MM.1S (cell line): ENCODE measurements at regions not wholly inside any gene's neighbourhood (a gene's known extent, or its start where the extent isn't known, plus 50 kb on each side); places are given as distances from the start of the nearest gene placed in this dataset.
"Not testable (repeated sequence)": the region's sequence is repeated elsewhere in the genome, so short reads cannot be mapped to it uniquely, and the experiment has no call there.

ENCODE experiments used
- CTCF ChIP-seq: fragments of 300-600 bp; sonication (generic); IDR thresholded peaks from 2 replicates; pipeline ENCODE4 v1.5.1; 2016; ENCODE audit warnings: antibody characterized with exemption, low read length, mixed read lengths
- EZH2 ChIP-seq: fragments of 300-600 bp; sonication (generic); optimal IDR thresholded peaks from 2 replicates; pipeline ENCODE3; 2017; ENCODE audit warnings: low read depth, mild to moderate bottlenecking, antibody characterized with exemption, low read length, mixed read lengths
- EZH2phosphoT487 ChIP-seq: fragments of 300-600 bp; sonication (generic); IDR thresholded peaks from 2 replicates; pipeline ENCODE4 v1.6.1; 2018; ENCODE audit warnings: antibody characterized with exemption, low read length

- not testable (repeated sequence) for TF ChIP-seq CTCF, EZH2phosphoT487, EZH2
Measured at GRCh38 chr5:12131020-12131419, 226.8 kb upstream of the CTNND2 start.
